Fibroblast of pulmonary artery (primary cell): ENCODE measurements at regions not wholly inside any gene's neighbourhood (a gene's known extent, or its start where the extent isn't known, plus 50 kb on each side); places are given as distances from the start of the nearest gene placed in this dataset.

Experiments
- DNase-seq: peaks from one replicate; pipeline ENCODE4 v3.0.0-alpha.2; 2010; ENCODE audit warnings: low read depth
- H3K4me3 ChIP-seq: replicated peaks from 2 replicates; pipeline ENCODE4 v1.5.1; 2011; ENCODE audit warnings: low read depth, mild to moderate bottlenecking, control low read depth, low read length, moderate library complexity
- CTCF ChIP-seq: IDR thresholded peaks from 2 replicates; pipeline ENCODE4 v1.5.1; 2011; ENCODE audit warnings: mild to moderate bottlenecking, control low read depth, low read length, inconsistent platforms; ENCODE audit errors: missing control alignments

- TF ChIP-seq CTCF: no peak
- H3K4me3 ChIP-seq: no peak overlapping the region
- DNase-seq: no peak
Observed at GRCh38 chr2:146130290-146130689, 1610.4 kb upstream of the ZEB2 start.

- TF ChIP-seq CTCF: no peak
- H3K4me3 ChIP-seq: no peak overlapping the region
- no peak for DNase-seq
Observed at GRCh38 chr2:146129231-146129630, 1609.3 kb upstream of the ZEB2 start.

- DNase-seq: no peak
- TF ChIP-seq CTCF: no peak
- no peak overlapping the region for H3K4me3 ChIP-seq
Observed at GRCh38 chr2:146128216-146128615, 1608.3 kb upstream of the ZEB2 start.

GRCh38 chr2:146125551-146125950 lies 1605.6 kb upstream of the ZEB2 start:
- DNase-seq: no peak
- no peak for TF ChIP-seq CTCF

GRCh38 chr2:146124741-146125140 lies 1604.8 kb upstream of the ZEB2 start:
- DNase-seq: peak; percentile 64
- no peak for TF ChIP-seq CTCF
- no peak overlapping the region for H3K4me3 ChIP-seq

More at GRCh38 chr2:146125551-146125950, 1605.6 kb upstream of the ZEB2 start:
- H3K4me3 ChIP-seq: no peak overlapping the region

GRCh38 chr2:146123714-146124113 lies 1603.8 kb upstream of the ZEB2 start:
- no peak for TF ChIP-seq CTCF
- peak; percentile 10 for DNase-seq
- no peak overlapping the region for H3K4me3 ChIP-seq

GRCh38 chr2:146123256-146123655 lies 1603.3 kb upstream of the ZEB2 start:
- TF ChIP-seq CTCF: no peak
- no peak overlapping the region for H3K4me3 ChIP-seq
- DNase-seq: no peak
